IgD-negative memory B cell (primary cell): ENCODE measurements at regions not wholly inside any gene's neighbourhood (a gene's known extent, or its start where the extent isn't known, plus 50 kb on each side); places are given as distances from the start of the nearest gene placed in this dataset.

ENCODE experiments used
- H3K27ac Mint-ChIP-seq, 3 donors: one replicate each; pipeline ENCODE4 v1.8.0; 2020 to 2022; ENCODE audit warnings: mild to moderate bottlenecking in 3 of 3, mixed read lengths in 3 of 3, moderate library complexity in 1 of 3
- H3K27me3 Mint-ChIP-seq: one replicate; pipeline ENCODE4 v1.8.0; 2021; ENCODE audit warnings: mixed read lengths
- H3K36me3 Mint-ChIP-seq: one replicate; pipeline ENCODE4 v1.8.0; 2020; ENCODE audit warnings: mild to moderate bottlenecking, mixed read lengths
- H3K4me1 Mint-ChIP-seq, 3 donors: one replicate each; pipeline ENCODE4 v1.8.0; 2020 to 2022; ENCODE audit warnings: mixed read lengths in 3 of 3, mild to moderate bottlenecking in 1 of 3
- H3K4me3 Mint-ChIP-seq, 4 donors: one replicate each; pipeline ENCODE4 v1.8.0; 2020 to 2022; ENCODE audit warnings: mild to moderate bottlenecking in 4 of 4, mixed read lengths in 4 of 4, moderate library complexity in 3 of 4
- H3K9me3 Mint-ChIP-seq, 3 donors: one replicate each; pipeline ENCODE4 v1.8.0; 2020 to 2021; ENCODE audit warnings: mixed read lengths in 3 of 3, mild to moderate bottlenecking in 1 of 3

- no peak overlapping the region for H3K27ac Mint-ChIP-seq
- H3K9me3 Mint-ChIP-seq, result peaks cover 0 to 3% (median 1%) of the 10 kb centered on the region in 3 donors
- no peaks in the 10 kb centered on the region for H3K4me1 Mint-ChIP-seq
- H3K36me3 Mint-ChIP-seq, result no peaks in the 10 kb centered on the region
- H3K27me3 Mint-ChIP-seq, result peaks cover 4% of the 10 kb centered on the region
- H3K4me3 Mint-ChIP-seq, result no peak overlapping the region
These were observed 68.7 kb upstream of the TCF21 start for GRCh38 chr6:133820208-133820607.

DNA sequence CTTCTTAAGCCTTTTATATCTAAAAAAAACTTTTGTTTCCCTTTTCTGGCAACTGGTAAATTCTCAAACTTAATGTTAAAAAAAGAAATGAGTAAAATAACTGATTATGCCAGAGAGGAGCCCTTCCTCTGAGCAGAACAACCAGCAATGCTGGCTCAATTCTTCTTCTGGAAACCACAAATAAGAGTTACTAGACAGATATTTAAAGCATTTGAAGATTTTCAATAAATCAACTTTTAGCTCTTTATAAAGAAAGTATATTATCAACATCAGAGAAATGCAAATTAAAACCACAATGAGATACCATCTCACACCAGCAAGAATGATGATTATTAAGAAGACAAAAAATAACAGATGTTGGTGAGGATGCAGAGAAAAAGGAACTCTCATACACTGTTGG, 61.1 kb upstream of the TCF21 start:
- peaks cover 0 to 8% (median 0%) of the 10 kb centered on the region in 3 donors for H3K9me3 Mint-ChIP-seq

DNA sequence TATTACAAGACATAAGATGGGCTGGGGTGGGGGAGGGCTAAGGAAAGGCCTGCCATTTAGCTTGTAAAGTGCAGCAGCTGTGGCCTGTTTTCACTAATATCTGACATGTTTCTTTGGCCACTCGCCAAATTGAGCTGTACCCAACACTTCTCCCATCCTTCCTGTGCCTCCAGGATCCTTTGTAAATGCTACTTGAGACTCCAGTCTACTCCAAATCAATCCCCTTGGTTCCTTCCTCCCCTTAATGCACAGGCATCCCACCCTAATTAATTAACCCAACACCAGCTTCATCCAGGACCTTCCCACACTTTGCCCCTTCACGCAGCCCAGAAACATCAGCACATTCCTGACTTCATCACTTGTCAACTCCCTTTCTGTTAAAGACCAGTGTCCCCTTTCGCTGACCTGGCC, 55.0 kb upstream of the TCF21 start:
- Mint-ChIP-seq H3K9me3 (no peaks in the 10 kb centered on the region), H3K4me3 (no peak overlapping the region), H3K27ac (no peak overlapping the region), H3K4me1 (peaks cover 0 to 5% (median 0%) of the 10 kb centered on the region in 3 donors), H3K27me3 (peaks cover 11% of the 10 kb centered on the region), H3K36me3 (no peaks in the 10 kb centered on the region)

More for the DNA sequence above, 61.1 kb upstream of the TCF21 start:
- peaks cover 5% of the 10 kb centered on the region for H3K27me3 Mint-ChIP-seq
- no peaks in the 10 kb centered on the region for H3K36me3 Mint-ChIP-seq
- no peak overlapping the region for H3K27ac Mint-ChIP-seq
- H3K4me1 Mint-ChIP-seq, result no peaks in the 10 kb centered on the region
- H3K4me3 Mint-ChIP-seq, result no peak overlapping the region

DNA sequence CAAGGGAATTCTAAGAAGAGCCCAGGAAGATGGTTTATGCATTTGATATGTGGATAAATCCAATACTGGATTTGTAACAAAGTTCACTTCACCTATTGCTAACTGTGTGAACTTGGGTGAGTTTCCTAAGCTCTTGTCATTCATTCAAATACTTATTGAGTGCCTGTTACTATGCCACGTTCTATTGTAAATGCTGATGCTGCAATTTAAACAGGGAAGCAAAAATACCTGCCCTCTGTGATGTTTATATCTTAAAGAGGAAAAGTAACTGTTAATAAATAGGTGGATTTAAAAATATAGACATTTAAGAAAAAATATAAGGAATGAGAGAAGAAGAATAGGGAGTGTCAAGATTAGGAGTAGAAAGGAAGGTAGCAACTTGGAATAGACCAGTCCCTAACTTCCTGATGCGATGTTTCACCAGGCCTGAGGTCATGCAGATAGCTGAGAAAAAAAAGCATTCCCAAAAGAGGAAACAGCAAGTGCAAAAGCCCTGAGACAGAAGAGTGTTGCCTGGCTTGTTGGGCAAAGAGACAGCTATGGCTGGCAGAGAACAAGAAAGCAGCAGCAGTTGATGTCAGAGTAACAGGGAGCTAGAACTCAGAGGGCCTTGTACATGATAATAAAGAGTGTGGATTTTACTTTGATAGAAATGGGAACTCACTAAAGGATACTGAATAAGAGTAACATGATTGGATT, 54.3 kb upstream of the TCF21 start:
- H3K27ac Mint-ChIP-seq, result no peak overlapping the region
- peak overlapping the region in 1 of 4 donors; percentile 3 for H3K4me3 Mint-ChIP-seq
- no peaks in the 10 kb centered on the region for H3K36me3 Mint-ChIP-seq
- H3K4me1 Mint-ChIP-seq, result peaks cover 0 to 5% (median 0%) of the 10 kb centered on the region in 3 donors
- no peaks in the 10 kb centered on the region for H3K9me3 Mint-ChIP-seq
- H3K27me3 Mint-ChIP-seq, result peaks cover 12% of the 10 kb centered on the region

DNA sequence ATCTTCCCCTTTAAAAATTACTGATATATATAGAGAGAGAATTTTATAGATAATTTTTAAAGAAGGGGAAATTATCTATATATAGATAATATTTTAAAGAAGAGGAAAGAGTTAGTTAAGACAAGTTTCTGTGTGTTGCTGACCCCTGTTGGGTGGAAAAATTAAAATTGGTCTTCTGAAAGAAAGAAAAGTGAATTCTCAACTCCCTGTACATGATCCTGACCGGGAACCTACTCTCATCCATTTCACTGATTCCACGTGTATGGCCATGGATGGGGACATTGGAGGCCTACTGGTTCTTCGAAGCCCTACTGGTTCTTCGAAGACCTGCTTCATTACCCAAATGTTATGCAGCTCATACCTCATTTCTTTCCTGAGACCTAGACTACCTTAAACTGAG, 53.0 kb upstream of the TCF21 start:
- no peaks in the 10 kb centered on the region for H3K9me3 Mint-ChIP-seq
- H3K27me3 Mint-ChIP-seq, result peaks cover 7% of the 10 kb centered on the region
- H3K4me1 Mint-ChIP-seq, result peaks cover 0 to 5% (median 0%) of the 10 kb centered on the region in 3 donors
- no peak overlapping the region for H3K4me3 Mint-ChIP-seq
- no peaks in the 10 kb centered on the region for H3K36me3 Mint-ChIP-seq
- no peak overlapping the region for H3K27ac Mint-ChIP-seq

DNA sequence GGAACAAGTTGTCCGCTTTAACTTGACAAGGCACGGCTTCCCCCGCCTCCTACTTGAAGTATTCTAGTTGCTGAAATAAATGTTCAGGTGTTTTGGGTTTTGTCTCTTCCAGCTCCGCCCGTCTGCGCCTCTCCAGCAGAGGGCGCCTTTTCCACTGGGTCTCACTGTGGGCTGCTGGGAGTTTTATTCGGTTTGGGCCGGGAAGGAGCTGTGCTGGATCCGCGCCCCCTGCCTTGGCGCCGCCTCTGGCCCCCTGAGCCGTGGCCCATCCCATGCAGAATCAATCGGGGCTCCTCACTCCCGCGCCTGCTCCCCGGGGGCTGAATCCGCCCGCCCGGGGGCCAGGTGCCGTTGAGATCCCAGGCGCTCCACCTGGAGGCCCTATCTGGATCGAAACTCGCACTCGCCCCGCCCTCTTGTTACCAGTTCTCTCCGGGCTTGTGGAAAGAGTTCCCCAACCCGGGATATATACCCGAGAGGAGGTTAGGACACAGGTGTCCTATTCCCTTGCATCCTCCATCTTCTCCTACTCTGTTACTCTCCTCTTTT, 51.0 kb upstream of the TCF21 start:
- H3K4me3 Mint-ChIP-seq, result peak overlapping the region in 3 of 4 donors; percentile 51 to 87 (median 68)
- no peaks in the 10 kb centered on the region for H3K9me3 Mint-ChIP-seq
- no peaks in the 10 kb centered on the region for H3K36me3 Mint-ChIP-seq
- H3K27me3 Mint-ChIP-seq, result peaks cover 7% of the 10 kb centered on the region
- peaks cover 0 to 5% (median 0%) of the 10 kb centered on the region in 3 donors for H3K4me1 Mint-ChIP-seq
- H3K27ac Mint-ChIP-seq, result no peak overlapping the region
